GM06990 (cell line): ENCODE measurements at regions not wholly inside any gene's neighbourhood (a gene's known extent, or its start where the extent isn't known, plus 50 kb on each side); places are given as distances from the start of the nearest gene placed in this dataset.

ENCODE experiments used
- DNase-seq: peaks from one replicate; pipeline ENCODE4 v3.0.0-alpha.2; 2011; ENCODE audit not compliant: insufficient read length; ENCODE audit errors: extremely low read depth
- H3K27me3 ChIP-seq: replicated peaks from 2 replicates; pipeline ENCODE4 v1.6.0; 2011; ENCODE audit warnings: low read length; ENCODE audit not compliant: control insufficient read depth, insufficient read depth
- H3K36me3 ChIP-seq: 2 replicates; pipeline ENCODE4 v1.5.1; 2011; ENCODE audit warnings: low read length; ENCODE audit not compliant: control insufficient read depth, insufficient read depth
- H3K4me3 ChIP-seq: replicated peaks from 2 replicates; pipeline ENCODE4 v1.5.1; 2011; ENCODE audit warnings: low read depth, mild to moderate bottlenecking, control low read depth, low read length
- CTCF ChIP-seq: IDR thresholded peaks from 2 replicates; pipeline ENCODE4 v1.5.1; 2011; ENCODE audit warnings: low read length, control low read depth, mild to moderate bottlenecking, inconsistent platforms; ENCODE audit not compliant: insufficient read depth, poor library complexity, severe bottlenecking

- Histone ChIP-seq H3K27me3 (no peaks in the 10 kb centered on the region), H3K36me3 (no peaks in the 10 kb centered on the region), H3K4me3 (no peak overlapping the region)
- peak; percentile 8 for DNase-seq
- TF ChIP-seq CTCF, result peak; percentile 53
Measured at GRCh38 chr14:66403183-66403582, 83.0 kb upstream of the CCDC196 start.

- TF ChIP-seq CTCF, result no peak
- H3K27me3 ChIP-seq, result no peaks in the 10 kb centered on the region
- no peak overlapping the region for H3K4me3 ChIP-seq
- no peaks in the 10 kb centered on the region for H3K36me3 ChIP-seq
- no peak for DNase-seq
Measured at GRCh38 chr14:66404051-66404545, 82.1 kb upstream of the CCDC196 start.

- DNase-seq, result no peak
- TF ChIP-seq CTCF, result no peak
- Histone ChIP-seq H3K4me3 (no peak overlapping the region), H3K27me3 (no peaks in the 10 kb centered on the region), H3K36me3 (no peaks in the 10 kb centered on the region)
Measured at GRCh38 chr14:66405158-66405557, 81.0 kb upstream of the CCDC196 start.

DNA sequence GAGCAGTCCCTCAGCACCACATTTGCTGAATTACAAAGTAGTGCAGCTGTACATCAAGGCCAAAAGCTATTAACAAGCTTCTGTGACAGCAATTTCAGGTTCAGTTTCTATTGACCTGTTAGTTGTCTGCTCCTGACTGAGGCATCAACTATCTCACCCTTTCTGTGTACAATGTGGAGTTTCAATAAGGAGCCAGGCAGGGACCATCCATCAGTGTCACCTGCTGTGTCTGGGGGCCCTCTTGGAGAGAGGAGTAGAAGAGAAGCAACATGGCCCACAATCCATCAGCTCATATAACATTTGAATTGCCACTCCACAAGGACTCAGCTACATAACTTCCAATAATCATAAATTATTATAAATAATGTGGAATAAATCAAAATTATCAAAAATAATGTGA lies 72.3 kb upstream of the CCDC196 start:
- no peak for TF ChIP-seq CTCF
- no peak for DNase-seq
- H3K36me3 ChIP-seq, result no peaks in the 10 kb centered on the region
- H3K4me3 ChIP-seq, result no peak overlapping the region
- H3K27me3 ChIP-seq, result no peaks in the 10 kb centered on the region

GRCh38 chr14:66414511-66414910 lies 71.7 kb upstream of the CCDC196 start:
- TF ChIP-seq CTCF, result no peak
- DNase-seq, result no peak
- no peaks in the 10 kb centered on the region for H3K27me3 ChIP-seq
- H3K4me3 ChIP-seq, result no peak overlapping the region
- no peaks in the 10 kb centered on the region for H3K36me3 ChIP-seq
